NCI-H2171 (cell line): ENCODE measurements at regions not wholly inside any gene's neighbourhood (a gene's known extent, or its start where the extent isn't known, plus 50 kb on each side); places are given as distances from the start of the nearest gene placed in this dataset.

Experiments used
- DNase-seq: peaks from one replicate; lab custom pipeline; 2025; lab: John Stamatoyannopoulos, UW

DNA sequence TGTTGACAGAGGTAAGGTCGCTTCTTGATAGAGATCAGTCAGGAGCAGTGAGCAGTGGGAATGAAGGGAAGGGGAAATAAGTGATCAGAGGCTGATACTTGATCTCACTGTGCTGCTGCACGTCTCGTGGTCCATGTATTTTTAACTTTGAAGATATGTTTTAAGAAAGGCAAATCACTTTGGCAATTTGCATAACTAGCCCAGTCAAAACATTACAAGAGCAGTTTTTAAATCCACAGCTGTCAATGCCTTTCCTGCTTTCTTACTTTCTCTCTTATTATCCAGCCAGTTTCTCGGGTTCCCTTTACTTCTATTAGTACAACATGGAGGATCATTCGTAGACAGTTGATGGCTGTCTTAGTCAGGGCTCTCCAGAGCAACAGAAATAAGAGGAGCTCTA, 472.8 kb downstream of the TMA16 start:
- no peak for DNase-seq

DNA sequence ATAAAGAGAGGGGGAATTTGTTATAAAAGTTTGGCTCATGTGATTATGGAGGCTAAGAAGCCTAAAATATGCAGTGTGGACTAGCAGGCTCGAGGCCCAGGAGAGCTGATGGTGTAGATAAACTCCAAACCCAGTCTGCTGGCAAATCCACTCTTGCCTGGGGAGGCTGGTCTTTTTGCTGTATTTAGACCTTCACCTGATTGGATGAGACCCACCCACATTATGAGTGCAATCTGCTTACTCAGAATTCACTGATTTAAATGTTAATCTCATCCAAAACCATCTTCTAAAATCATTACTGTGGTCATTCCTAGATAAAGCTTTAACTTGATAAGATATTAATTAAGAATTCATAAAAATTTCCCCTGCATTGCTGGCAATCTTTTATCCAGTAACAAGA, 473.2 kb downstream of the TMA16 start:
- no peak for DNase-seq

DNA sequence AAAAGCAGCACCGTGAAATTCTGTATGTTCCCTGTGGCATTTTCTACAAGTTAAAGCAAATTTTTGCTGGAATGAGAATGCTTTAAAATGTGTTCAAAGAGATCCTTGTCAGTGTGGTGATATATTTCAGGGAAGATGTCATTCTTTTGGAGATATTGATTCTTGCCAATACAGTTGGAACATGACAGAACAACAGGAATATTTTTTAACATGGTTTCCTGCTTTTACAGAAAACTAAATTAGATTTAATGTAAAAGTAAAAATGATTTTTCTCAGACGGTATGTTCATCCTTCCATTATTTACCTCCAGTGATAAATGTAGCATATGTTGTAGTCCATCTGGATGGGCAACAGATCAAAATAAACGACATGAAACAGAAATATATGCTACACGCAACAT, 474.8 kb downstream of the TMA16 start:
- DNase-seq: no peak

DNA sequence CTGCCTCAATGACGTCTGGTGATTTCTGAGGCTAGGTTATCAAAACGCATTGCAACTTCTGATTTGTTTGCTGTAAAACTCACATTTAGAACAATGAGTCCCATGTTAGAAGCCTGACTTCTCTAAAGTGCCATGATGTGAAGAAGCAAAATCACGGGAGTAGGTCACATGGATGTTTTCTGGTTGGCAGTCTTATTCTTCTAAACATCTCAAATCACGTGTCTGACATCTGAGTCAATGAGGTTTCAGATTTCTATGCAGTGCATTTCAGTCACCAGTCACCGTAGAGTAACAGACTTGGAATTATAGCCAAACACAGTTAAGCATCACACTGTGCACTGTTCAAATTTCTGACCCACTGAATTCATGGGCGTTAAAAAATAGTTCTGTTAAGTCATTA, 482.1 kb downstream of the TMA16 start:
- no peak for DNase-seq

DNA sequence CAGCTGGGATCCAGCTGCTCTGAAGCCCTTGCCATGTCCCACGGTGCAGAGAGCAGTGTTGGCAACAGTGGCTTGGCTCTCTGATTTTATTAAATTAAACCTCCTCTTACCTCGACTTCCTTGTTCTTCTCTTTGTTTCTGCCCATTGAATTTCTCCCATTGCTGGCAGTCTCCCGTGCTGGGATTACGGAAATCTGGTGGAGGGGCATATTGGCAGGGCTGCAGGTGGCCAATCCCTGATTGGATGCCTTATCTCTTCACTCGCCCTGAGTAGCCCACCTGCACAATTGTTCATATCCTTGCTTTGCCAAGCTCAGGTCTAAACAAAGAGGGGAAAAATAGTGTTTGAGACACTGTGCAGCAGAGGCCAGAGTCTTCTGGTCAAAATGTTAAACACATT, 493.9 kb downstream of the TMA16 start:
- no peak for DNase-seq

DNA sequence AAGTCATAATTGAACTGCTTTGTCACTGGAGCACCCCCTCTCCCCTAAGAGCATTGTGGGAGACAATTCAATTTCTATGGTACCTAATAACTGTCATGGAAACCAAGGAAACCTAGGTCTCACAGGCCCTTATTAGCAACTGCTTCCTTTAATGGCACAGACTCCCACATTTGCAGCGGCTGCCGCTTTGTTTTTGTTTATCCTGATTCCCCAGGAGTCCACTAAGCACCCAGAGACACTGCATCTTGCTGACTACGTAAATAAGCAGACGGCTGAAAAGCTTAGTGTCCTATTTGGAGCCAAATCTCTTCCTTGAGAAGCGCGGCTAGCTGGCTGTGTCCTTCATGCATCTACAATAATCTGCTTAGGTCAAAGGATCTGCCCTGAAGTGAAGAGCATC, 494.4 kb downstream of the TMA16 start:
- DNase-seq: no peak

DNA sequence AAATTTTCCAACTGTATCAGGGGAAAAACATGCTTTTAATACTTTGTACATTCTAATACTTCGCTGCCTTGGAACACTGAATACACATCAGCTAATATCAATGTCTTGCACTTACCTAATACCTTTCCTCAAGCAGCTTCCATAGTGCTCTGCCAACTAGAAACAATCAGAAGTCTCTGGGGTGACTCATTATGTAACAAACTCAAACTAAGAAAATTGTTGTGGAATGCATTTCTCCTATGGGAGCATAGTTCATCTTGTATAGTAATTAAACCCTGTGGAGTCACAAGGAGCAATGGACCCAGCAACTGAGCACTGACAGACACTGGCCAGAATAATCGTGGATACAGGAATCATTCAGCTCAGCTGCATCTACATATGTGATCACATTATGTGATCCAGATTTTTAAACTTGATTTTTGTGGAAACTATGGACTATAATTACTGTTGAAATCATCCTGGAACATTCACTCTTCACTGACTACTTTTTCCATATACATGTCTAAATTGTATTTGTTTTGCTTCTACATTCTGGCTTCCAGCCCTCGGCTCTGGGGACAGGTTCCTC, 496.9 kb downstream of the TMA16 start:
- no peak for DNase-seq

DNA sequence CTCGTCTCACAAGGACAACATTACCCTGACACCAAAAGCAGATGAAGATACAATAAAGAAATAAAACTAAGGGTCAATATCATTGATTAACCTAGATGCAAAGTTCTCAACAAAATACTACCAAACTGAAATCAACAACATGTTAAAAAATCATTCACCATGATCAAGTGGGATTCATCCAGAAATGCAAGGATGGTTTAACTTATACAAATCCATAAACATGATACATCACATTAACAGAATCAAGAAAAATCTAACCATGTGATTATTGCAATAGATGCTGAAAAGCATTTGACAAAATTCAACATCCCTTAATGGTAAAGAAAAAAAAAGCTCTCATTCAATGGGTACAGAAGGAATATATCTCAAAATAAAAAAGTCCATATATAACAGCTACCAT, 514.9 kb downstream of the TMA16 start:
- no peak for DNase-seq

DNA sequence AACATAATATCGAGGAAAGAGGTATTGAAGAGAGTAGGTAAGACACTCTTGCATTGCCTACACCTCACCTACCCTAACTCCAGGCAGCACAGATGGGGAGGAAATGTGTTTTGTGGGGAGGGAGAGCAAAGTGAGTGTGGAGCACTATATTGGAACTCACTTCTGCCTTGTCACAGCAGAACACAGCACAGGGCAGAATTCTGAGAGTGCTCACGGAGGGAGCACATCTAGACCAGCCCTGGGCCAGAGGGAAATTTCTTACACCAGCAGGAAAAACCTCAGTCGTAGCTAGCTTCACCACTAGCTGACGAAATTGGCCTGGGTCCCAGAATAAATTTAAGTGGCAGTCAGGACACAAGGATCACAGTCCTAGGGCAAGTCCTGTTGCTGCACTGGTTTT, 517.3 kb downstream of the TMA16 start:
- no peak for DNase-seq

DNA sequence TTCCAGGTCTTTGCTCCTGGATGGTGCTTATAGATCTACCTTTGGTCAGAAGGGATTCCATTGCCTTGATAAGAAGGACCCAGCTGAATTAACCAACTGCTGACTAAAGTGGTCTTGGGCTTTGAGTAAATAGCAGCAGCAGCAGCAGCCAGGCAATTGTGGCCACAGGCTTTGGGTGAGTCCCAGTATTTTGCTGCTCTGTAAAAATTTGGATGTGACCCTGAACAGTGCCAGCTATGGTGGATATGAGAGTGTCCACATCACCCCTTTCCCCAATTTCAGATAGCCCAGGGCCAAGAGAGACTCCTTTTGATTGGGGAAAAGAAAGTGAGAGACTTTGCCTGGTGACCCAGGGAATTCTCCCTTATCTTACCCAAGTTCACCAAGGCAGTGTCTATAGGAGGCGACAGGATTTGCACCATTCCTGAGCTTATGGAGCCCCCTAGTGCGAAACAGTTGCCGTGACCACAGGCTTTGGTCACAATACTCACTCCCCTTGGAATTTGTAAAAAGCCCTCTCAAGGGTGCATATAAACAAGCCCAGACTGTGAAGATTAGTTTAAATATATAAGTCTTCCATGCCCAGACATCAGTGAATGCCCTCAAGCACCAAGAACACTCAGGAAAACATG, 518.0 kb downstream of the TMA16 start:
- DNase-seq: no peak

DNA sequence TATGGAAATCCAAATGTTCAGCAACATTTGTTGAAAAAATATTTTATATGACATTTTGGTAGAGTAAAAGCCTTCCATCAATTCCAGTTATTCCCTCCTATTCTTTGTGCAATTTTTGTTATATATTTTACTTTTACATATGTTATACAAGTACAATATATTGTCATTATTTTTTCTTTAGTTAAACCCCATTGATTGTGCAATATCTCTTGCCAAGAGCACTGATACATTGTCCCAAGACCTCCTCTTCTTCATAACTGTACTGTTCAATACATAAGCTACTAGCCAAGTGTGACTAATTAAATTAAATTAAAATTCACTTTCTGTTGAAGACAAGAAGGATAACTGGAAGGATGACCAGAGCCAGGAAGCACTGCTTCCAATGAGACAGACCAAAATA, 527.5 kb downstream of the TMA16 start:
- DNase-seq: no peak

DNA sequence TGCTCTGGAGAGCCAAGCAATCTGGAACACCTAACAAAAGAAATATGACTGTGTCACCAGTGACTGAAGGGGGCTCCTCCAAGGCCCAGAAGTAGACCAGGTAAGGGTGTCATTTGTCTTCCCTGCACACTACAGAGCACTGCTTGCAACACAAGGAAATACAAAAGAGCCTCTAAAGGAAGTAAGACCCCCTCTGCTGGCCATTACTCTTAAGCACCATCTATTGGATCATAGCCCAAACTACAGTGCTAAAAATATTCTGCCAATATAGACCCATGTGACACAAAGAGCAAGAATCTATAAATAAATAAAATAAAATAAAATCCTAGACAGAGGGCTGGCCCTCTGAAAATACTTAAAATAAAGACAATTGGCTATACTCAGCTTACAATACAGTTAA, 528.7 kb downstream of the TMA16 start:
- no peak for DNase-seq

DNA sequence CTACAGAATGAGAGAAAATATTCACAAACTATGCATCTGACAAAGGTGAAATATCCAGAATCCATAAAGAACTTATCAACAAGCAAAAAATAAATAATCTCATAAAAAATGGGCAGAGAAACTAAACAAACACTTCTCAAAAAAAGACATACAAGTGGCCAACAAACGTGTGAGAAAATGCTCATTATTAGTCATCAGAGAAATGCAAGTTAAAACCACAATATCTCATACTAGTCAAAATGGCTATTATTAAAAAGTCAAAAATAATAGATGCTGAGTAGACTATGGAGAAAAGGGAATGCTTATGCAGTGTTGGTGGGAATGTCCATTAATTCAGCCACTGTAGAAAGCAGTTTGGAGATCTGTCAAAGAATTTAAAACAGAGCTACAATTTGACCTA, 533.3 kb downstream of the TMA16 start:
- DNase-seq: no peak

DNA sequence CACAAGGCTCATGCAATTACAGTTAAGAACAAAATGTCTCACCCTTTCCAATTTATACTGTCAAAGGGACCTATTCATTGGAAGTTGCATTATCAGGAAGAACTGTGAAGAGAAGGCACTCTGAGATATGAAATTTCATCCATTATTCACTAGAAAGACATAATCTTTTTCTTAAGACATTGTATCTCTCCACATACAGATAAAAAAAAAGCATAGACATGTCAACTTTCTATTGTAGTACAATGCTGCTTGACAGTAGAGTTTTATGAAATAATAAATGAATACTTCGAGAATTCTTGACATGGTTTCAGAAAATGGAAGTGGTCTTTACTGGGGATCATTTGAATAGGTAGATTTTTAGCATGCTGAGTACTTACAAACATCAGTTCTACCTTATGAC, 545.0 kb downstream of the TMA16 start:
- DNase-seq: no peak

DNA sequence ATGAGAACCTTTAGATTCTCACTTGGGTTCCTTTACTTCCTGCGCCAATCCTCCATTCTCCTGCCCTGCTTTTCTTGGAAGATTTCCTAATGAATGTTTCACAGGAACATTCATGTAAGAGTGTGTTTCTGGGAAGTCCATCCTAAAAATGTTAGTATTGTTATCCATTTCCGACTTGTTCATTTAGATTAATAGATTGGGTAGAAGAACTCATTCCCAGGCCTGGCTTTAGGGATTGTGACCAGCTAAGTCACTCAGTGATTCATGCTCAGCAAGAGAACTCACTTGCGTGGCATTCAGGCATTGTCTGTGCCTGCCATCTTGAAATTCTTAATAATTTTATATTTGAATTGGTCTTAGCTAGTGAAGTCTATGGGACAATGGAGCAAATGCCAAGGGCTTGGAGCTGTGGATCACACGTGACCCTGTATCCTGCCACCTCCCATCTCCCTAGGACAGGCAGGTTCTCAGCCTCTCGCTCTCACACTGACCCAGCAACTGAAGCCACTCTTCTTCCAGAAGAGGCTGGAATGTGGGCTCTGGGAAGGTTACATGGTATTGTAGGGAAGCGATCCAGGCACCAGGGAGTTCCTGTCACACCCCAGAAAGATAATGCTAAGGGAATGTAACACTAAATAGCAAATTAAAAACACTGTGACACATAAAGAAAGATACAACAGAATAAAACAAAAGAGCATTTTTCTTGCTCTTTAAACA, 562.1 kb downstream of the TMA16 start:
- no peak for DNase-seq

DNA sequence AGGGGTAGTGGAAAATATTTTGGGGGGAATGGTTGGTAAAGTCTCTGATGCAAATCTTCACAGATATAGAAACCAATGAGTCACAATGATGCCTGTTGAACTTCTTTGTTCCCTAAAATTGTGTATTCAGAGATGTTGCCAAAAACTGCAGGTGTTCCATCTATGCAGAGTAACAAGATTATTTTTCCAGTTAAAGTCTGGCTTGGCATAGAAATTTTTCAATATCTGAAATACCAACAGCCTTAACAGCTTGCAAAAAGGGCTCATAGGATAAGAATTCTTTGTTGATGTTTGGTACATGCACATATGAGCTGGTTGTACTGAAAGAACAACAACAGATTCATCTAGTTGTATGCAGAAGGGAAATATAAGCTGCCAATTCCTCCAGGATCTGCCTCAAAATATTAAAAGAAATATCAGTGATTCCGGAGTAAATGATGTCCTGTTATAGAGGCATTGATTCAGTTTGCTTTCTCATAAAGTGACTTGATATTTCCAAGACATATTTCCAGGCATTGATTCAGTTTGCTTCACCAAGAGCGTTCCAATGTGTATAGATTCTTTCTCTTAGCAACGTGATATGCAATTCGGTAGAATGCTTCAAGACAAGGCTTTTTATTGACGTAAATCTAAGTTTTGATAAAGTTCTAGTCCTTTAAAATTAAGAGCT, 564.4 kb downstream of the TMA16 start:
- DNase-seq: no peak

DNA sequence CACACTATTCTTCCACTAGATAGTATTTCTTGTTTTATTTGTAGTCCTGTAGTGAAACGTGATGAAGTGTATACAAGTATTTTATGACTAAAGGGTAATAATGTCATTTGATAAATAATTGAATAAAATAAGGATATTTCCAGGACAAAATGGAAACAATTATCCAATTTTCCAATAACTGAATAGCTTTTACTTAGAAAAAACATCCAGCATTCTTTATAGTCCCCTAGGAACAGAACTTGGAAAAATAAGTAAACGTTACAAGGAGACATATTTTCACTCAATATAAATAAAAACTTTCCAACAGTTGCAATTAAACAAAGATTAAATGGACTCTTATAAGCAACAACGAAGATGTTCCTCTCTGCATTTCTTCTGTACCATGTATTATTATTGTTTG, 566.0 kb downstream of the TMA16 start:
- DNase-seq: no peak

DNA sequence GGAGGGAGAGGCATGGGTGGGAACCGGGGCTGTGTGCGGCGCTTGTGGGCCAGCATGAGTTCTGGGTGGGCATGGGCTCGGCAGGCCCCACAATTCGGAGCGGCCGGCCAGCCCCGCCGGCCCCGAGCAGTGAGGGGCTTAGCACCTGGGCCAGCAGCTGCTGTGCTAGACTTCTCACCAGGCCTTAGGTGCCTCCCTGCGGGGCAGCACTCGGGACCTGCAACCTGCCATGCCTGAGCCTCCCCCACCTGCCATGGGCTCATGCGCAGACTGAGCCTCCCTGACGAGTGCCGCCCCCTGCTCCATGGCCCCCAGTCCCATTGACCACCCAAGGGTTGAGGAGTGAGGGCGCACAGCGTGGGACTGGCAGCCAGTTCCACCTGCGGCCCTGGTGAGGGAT, 573.9 kb downstream of the TMA16 start:
- no peak for DNase-seq

DNA sequence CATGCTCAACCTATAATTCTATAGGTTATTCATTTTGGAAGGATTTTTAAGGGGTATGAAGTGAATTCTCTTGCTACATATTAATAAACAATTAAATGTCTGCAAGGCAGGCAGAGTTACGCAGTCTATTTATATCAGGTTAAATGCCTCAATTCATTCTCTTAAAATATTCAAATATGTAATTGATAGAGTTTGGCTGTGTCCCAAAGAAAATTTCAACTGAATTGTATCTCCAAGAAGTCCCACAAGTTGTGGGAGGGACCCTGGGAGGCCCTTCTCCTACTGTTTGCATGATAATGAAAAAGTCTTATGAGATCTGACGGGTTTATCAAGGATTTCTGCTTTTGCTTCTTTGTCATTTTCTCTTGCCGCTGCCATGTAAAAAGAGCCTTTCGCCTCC, 576.1 kb downstream of the TMA16 start:
- no peak for DNase-seq

DNA sequence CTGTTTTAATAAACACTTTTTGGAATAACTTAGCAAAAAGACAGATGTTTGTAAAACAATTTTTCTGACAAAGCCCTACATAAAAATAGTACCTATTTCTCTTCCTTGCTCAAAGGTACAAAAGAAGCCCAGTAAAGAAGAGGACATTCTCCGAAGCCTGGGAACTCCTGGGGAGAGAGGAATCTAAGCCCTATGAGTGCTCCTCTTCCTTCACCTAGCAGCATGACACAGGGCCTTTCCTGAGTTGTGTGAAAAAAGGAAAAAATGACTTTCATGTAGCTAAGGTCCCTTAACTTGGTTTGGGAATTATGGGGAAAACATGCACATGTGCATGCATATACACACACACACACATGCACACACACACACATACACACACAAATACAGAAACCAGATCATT, 586.9 kb downstream of the TMA16 start:
- DNase-seq: no peak

DNA sequence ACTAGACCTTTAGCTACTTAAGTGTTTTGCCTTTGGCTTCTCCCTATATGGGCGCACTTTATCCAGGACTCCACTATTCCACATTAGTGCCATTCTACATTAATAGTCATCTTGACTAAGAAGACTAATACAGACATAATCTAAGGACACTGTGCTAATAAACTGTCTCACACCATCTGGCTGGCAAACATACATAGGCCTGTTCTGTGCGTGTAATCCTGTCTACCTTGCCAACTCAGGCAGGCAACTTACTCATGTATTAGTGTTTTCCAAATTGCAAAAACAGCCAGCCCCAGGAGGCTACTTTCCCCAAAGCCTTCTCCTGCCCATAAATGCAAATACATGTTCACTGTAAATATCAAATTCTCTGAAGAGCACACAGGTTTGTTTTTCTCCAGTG, 587.3 kb downstream of the TMA16 start:
- no peak for DNase-seq

DNA sequence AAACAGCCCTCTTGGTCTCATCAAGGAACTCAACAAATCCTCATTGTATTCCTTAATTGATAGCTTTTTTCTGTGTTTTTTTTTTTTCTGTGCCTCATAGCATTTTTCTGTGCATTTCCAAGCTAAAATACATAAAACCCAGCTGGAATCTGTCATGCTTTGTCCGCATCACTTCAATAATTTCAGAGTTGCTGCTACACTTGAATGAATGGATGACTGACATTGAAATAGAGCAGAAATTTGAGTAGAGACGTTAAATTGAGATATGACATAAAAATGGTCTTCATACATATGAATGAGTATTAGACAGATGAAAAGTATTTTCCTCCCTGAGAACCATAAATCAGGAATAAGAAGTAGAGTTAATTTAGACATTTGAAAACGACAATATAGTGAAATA, 593.2 kb downstream of the TMA16 start:
- no peak for DNase-seq
